ENCODE measurements at regions not wholly inside any gene's neighbourhood (a gene's known extent, or its start where the extent isn't known, plus 50 kb on each side); places are given as distances from the start of the nearest gene placed in this dataset.

- no peak for TF ChIP-seq CTCF (IDR thresholded peaks at IDR 0.05)
- no peak for TF ChIP-seq EZH2 (IDR thresholded peaks at IDR 0.05; ENCODE audit: borderline replicate concordance, insufficient read depth, low read depth, low read length, poor library complexity, severe bottlenecking)
Measured at GRCh38 chr4:23373261-23373660, 516.6 kb downstream of the PPARGC1A start.
